Superior temporal gyrus (tissue), 1 donor: ENCODE measurements at regions not wholly inside any gene's neighbourhood (a gene's known extent, or its start where the extent isn't known, plus 50 kb on each side); places are given as distances from the start of the nearest gene placed in this dataset.
"Not testable (repeated sequence)": the region's sequence is repeated elsewhere in the genome, so short reads cannot be mapped to it uniquely, and the experiment has no call there.

Source experiments
- DNase-seq: peaks from one replicate; pipeline ENCODE4 v3.0.0-alpha.2; 2016; ENCODE audit errors: extremely low spot score

GRCh38 chr6:106849676-106850332 lies 124.7 kb downstream of the CD24 start:
- no peak for DNase-seq

- no peak for DNase-seq
Measured at GRCh38 chr6:106849120-106849519, 125.4 kb downstream of the CD24 start.

GRCh38 chr6:106847116-106847515 lies 127.4 kb downstream of the CD24 start:
- no peak for DNase-seq

DNA sequence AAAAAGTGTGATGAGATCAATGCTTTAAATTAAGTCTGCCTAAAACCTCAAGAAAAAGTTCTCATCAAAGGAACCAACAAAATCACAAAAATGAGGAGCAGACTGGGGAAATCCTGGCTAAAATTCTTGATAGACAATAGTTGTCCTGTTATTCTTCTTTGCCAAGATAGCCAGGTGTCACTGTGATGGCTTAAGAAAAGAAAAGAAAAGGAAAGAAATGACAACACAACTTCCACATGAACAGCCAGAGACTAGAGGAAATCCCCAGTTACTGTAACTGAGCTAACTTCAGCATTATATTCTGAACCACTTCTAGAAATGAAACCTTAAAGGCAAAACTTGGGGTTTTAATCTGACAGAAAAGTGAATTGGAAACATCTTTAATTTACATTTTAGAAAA lies 129.6 kb downstream of the CD24 start:
- no peak for DNase-seq

DNA sequence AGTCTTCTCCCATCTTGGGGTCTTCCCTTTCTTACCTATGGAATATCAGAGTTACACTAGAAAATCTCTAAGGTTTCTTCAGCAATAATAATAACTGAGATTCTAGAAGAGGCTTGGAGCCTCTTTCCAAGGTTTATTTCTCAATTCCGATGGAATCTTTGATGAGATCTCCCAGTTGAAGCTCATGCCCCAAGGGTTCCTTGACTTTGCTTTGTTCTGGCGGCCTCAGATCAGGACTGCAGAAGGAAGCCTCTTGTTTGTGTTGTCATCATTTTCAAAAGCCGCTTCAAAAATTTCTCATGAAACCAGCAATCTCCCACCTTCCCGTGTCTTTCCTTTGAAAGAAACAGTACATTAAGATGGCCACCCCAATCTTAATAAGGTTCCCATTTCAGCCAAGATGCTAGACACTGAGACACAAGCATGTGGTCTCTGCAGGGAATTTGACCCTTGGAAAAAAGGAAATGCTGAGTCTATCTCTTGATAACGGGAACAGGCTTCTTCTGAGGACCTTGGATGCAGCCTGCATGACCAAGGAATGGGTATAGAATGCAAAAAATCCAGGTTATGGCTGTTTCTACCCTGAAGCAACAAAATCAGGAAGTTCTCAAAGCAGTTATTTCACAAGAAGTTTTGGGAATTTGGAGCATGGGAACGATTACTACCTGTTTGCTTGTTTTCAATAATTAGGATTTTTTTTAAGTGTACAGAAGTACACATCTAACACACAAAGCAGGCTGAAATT lies 141.6 kb downstream of the CD24 start:
- no peak for DNase-seq

DNA sequence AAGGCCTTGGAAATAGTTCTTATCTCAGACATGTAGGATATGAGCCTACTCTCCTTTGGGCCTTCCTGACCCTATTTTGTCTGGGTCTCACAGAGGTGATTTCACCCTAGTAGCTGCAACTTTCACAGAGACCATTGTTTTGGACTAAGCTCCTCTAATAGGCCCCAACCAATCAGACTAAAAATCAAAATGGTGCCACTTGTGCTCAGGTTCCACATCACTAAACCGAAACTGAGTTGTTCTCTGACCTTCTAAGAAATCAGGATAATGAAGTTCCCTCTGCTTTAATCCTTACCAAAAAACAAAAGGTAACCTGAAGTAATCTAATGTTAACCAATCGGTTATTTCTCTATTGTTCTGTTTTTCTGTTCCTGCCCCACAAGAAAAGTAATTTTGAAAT lies 143.6 kb downstream of the CD24 start:
- DNase-seq: no peak

- no peak for DNase-seq
Measured at GRCh38 chr6:106829451-106829850, 145.1 kb downstream of the CD24 start.

GRCh38 chr6:106827081-106827480 lies 147.4 kb downstream of the CD24 start:
- no peak for DNase-seq

DNA sequence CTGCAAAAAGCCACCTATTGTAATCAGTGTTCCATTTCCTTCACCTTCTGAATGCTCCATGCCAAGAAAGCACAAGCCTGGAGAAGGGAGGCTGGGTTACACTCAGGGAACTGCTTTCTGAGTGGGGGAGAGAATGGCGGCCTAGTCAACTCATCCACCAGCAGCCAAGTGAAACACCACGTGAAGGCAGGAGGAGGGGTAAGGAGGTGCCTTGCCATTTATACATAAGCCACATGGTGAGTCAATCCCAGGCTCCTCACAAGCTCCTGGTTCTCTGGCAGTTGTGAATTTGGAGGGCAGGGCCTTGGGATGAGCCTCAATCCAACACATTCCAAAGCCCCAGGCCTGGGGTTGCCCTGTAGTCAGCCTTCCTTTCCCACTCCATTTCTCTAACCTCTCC lies 149.4 kb downstream of the CD24 start:
- DNase-seq: no peak

- DNase-seq: no peak
Measured at GRCh38 chr6:106823732-106824351, 150.7 kb downstream of the CD24 start.

DNA sequence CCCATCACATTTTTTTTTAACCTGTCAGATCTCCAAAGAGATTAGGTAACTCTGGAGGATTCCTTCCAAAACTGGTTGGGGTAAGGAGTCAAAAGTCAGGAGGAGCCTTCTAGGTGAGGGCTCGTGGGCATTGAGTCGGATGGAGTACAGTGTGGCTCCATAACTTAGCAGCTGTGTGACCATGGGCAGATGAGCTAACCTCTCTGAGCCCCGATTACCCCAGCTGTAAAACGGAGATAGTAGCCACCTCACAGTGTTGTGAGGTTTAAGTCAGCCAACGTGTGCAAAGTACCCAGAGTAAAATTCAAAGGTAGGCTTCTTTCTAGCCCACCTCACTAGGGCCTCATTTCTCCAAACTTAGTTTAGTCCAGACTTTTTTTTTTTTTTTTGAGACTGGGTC lies 151.5 kb downstream of the CD24 start:
- DNase-seq: no peak

GRCh38 chr6:106820412-106820852 lies 154.1 kb downstream of the CD24 start:
- DNase-seq: no peak

GRCh38 chr6:106811088-106811686 lies 163.3 kb downstream of the CD24 start:
- no peak for DNase-seq

GRCh38 chr6:106808758-106809157 lies 165.8 kb downstream of the CD24 start:
- no peak for DNase-seq

DNA sequence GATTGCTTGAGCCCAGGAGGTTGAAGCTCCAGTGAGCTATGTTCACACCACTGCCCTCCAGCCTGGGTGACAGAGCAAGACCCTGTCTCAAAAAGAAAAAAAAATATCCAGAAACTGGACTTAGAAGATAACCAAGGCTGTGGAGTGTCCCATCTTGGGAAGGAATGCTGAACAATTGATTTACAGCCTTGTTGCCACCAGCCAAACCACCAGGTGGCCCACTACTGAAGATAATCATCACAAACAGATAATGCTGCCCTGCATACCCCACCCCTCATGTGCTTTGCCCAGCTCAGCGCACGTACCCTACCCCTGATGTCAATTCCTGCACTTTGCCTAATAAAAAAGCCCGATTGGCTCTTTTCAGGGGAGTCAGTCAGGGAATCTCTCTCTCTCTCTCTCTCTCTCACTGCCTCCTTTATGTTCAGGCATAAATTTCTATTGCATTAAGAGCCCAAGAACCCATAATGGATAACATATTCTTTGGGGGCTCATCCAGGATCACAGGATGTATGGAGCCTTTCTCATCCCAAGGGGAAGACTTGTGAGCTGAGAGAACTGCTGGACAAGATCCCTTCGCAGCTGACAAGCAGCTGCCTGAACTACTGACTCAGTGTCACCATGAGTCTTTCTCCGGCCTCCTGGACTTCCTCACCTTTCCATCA lies 166.4 kb downstream of the CD24 start:
- no peak for DNase-seq

GRCh38 chr6:106806253-106806652 lies 168.3 kb downstream of the CD24 start:
- not testable (repeated sequence) for DNase-seq

DNA sequence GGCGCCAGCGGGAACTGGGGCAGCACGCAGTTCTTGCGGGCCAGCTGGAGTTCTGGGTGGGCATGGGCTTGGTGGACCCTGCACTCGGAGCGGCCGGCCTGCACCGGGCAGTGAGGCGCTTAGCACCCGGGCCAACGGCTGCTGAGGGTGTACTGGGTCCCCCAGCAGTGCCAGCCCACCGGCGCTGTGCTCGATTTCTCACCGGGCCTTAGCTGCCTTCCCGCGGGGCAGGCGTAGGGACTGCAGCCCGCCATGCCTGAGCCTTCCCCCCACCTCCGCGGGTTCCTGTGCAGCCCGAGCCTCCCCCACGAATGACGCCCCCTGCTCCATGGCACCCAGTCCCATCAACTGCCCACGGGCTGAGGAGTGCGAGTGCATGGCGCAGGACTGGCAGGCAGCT lies 168.8 kb downstream of the CD24 start:
- DNase-seq: no peak

GRCh38 chr6:106804346-106805335 lies 169.9 kb downstream of the CD24 start:
- no peak for DNase-seq

GRCh38 chr6:106803188-106803587 lies 171.3 kb downstream of the CD24 start:
- no peak for DNase-seq

- no peak for DNase-seq
Measured at GRCh38 chr6:106802139-106802538, 172.4 kb downstream of the CD24 start.

GRCh38 chr6:106801256-106801655 lies 171.9 kb downstream of the QRSL1 start:
- no peak for DNase-seq
